WTC11 (cell line): ENCODE measurements at regions not wholly inside any gene's neighbourhood (a gene's known extent, or its start where the extent isn't known, plus 50 kb on each side); places are given as distances from the start of the nearest gene placed in this dataset.

Experiments
- ATAC-seq: fragments of 200-7000 bp; cut with Tn5 transposase; 2 replicates; pipeline ENCODE4 v1.10.0; 2021; ENCODE audit warnings: mild to moderate bottlenecking, moderate library complexity
- CTCF ChIA-PET: fragments of 300-600 bp; sonication (Branson Sonifier 250); formaldehyde crosslinking; loops from one replicate; lab custom pipeline; 2021; ENCODE audit warnings: antibody characterized with exemption; lab: Charles Lee
- POLR2A ChIA-PET: fragments of 350-600 bp; sonication (Branson Sonifier 250); formaldehyde crosslinking; loops from one replicate; lab custom pipeline; 2021; ENCODE audit warnings: antibody characterized with exemption; lab: Charles Lee
- DNase-seq: peaks from one replicate; pipeline ENCODE4 v3.0.0; 2021; ENCODE audit warnings: low spot score
- H3K27ac Mint-ChIP-seq: 2 replicates; pipeline ENCODE4 v1.8.0; 2021; ENCODE audit warnings: mixed read lengths
- H3K27me3 Mint-ChIP-seq: 2 replicates; pipeline ENCODE4 v1.8.0; 2021; ENCODE audit warnings: low read depth, mild to moderate bottlenecking, moderate library complexity, mixed read lengths
- H3K36me3 Mint-ChIP-seq: 2 replicates; pipeline ENCODE4 v1.8.0; 2021; ENCODE audit warnings: mixed read lengths
- H3K4me1 Mint-ChIP-seq: 2 replicates; pipeline ENCODE4 v1.8.0; 2022; ENCODE audit warnings: mixed read lengths
- H3K4me3 Mint-ChIP-seq: 2 replicates; pipeline ENCODE4 v1.8.0; 2021; ENCODE audit warnings: mild to moderate bottlenecking, moderate library complexity, mixed read lengths
- H3K9me3 Mint-ChIP-seq: 2 replicates; pipeline ENCODE4 v1.8.0; 2021; ENCODE audit warnings: mixed read lengths
- CBFB ChIP-seq: sonication (generic); formaldehyde crosslinking; IDR thresholded peaks from 2 replicates; pipeline ENCODE4 v1.8.1; 2022; ENCODE audit warnings: mild to moderate bottlenecking, low read depth, missing genetic modification reagents
- FOXK1 ChIP-seq: sonication (generic); formaldehyde crosslinking; IDR thresholded peaks from 2 replicates; pipeline ENCODE4 v1.8.0; 2022; ENCODE audit warnings: mild to moderate bottlenecking, moderate library complexity, missing genetic modification reagents
- FOXP1 ChIP-seq: sonication (generic); formaldehyde crosslinking; IDR thresholded peaks from 2 replicates; pipeline ENCODE4 v1.8.0; 2022; ENCODE audit warnings: missing genetic modification reagents, mild to moderate bottlenecking, moderate library complexity, borderline replicate concordance
- GABPB1 ChIP-seq: sonication (generic); formaldehyde crosslinking; IDR thresholded peaks from 2 replicates; pipeline ENCODE4 v1.8.1; 2023; ENCODE audit warnings: mild to moderate bottlenecking, missing genetic modification reagents
- HMGA2 ChIP-seq: fragments of 250-450 bp; sonication (Bioruptor Pico); IDR thresholded peaks from 2 replicates; pipeline ENCODE4 v1.4.0; 2021; ENCODE audit warnings: mild to moderate bottlenecking, moderate library complexity
- IRF2 ChIP-seq: sonication (generic); formaldehyde crosslinking; IDR thresholded peaks from 2 replicates; pipeline ENCODE4 v1.8.0; 2022; ENCODE audit warnings: low read depth, missing genetic modification reagents, borderline replicate concordance
- JAZF1 ChIP-seq: fragments of 250-450 bp; sonication (Bioruptor Pico); IDR thresholded peaks from 2 replicates; pipeline ENCODE4 v1.9.0; 2021; ENCODE audit warnings: moderate library complexity, mild to moderate bottlenecking, inconsistent platforms
- KAT7 ChIP-seq: sonication (generic); formaldehyde crosslinking; IDR thresholded peaks from 2 replicates; pipeline ENCODE4 v1.8.1; 2023; ENCODE audit warnings: missing genetic modification reagents, mild to moderate bottlenecking, borderline replicate concordance
- NFYB ChIP-seq: sonication (generic); formaldehyde crosslinking; conservative IDR thresholded peaks from 2 replicates; pipeline ENCODE4 v1.8.0; 2022; ENCODE audit warnings: low read depth, missing genetic modification reagents
- RORB ChIP-seq: fragments of 250-450 bp; sonication (Bioruptor Pico); IDR thresholded peaks from 2 replicates; pipeline ENCODE4 v1.9.0; 2021; ENCODE audit warnings: mild to moderate bottlenecking
- SOX15 ChIP-seq: fragments of 250-450 bp; sonication (Bioruptor Pico); IDR thresholded peaks from 2 replicates; pipeline ENCODE4 v1.9.0; 2021; ENCODE audit warnings: mild to moderate bottlenecking
- ZNF232 ChIP-seq: sonication (generic); formaldehyde crosslinking; IDR thresholded peaks from 2 replicates; pipeline ENCODE4 v1.8.0; 2022; ENCODE audit warnings: mild to moderate bottlenecking, missing genetic modification reagents
- ZNF263 ChIP-seq: sonication (generic); formaldehyde crosslinking; IDR thresholded peaks from 2 replicates; pipeline ENCODE4 v1.8.1; 2022; ENCODE audit warnings: low read depth, mild to moderate bottlenecking, moderate library complexity, missing genetic modification reagents
- TF ChIP-seq, protein P1 (sequence below): fragments of 200-600 bp; IDR thresholded peaks from 2 replicates; pipeline ENCODE4 v1.8.0; 2022; ENCODE audit warnings: antibody characterized with exemption
- TF ChIP-seq, protein P2 (sequence below): fragments of 250-450 bp; sonication (Bioruptor Pico); IDR thresholded peaks from 2 replicates; pipeline ENCODE4 v2.1.2; 2022; ENCODE audit warnings: mild to moderate bottlenecking, moderate library complexity
- TF ChIP-seq, protein P3 (sequence below): sonication (generic); formaldehyde crosslinking; IDR thresholded peaks from 2 replicates; pipeline ENCODE4 v1.8.1; 2022; ENCODE audit warnings: low read depth, missing genetic modification reagents, borderline replicate concordance
- TF ChIP-seq, protein P4 (sequence below): sonication (generic); formaldehyde crosslinking; IDR thresholded peaks from 2 replicates; pipeline ENCODE4 v1.8.0; 2023; ENCODE audit warnings: mild to moderate bottlenecking, missing genetic modification reagents
- TF ChIP-seq, protein P5 (sequence below): fragments of 250-450 bp; sonication (Bioruptor Pico); IDR thresholded peaks from 2 replicates; pipeline ENCODE4 v1.9.0; 2021; ENCODE audit warnings: mild to moderate bottlenecking, borderline replicate concordance
- TF ChIP-seq, protein P6 (sequence below): fragments of 250-450 bp; sonication (Bioruptor Pico); IDR thresholded peaks from 2 replicates; pipeline ENCODE4 v1.9.0; 2021; ENCODE audit warnings: moderate library complexity, mild to moderate bottlenecking, inconsistent platforms, borderline replicate concordance
- TF ChIP-seq, protein P7 (sequence below): sonication (generic); formaldehyde crosslinking; IDR thresholded peaks from 2 replicates; pipeline ENCODE4 v1.8.1; 2022; ENCODE audit warnings: mild to moderate bottlenecking, moderate library complexity, missing genetic modification reagents

DNA sequence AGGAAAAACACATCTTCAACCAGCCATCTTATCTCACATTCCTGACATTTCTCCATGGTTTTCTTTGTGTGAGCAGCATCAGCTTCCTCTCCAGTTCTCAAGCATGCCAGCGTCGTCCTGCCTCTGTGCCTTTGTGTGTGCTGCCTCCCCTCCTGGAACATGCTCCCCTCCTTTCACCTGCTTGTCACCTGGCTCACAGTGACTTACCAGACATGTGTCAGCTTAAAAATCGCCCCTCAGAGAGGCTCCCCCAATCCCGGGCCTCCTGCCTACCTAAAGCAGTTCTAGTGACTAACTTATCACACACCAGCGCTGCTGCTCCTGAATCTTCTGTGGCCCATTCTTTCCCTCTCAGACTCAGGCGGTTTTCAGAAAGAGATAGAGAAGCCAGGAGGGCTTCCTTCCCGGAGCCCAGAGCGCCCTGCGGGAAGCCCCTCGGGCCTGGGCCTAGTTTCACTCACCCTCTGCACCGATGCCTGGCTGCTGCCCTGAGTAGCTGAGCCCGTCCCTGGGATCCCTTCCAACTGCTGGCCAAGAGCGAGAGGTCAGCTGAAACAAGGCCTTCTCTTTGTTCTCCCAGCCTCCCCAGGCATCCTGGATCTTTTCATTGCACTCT lies 51.1 kb upstream of the MVB12B start:
- CTCF ChIA-PET = interaction anchor here (1.1 to 1.6 kb wide), 2 partner anchors 123 kb away, joined by 3 to 5 read pairs; no protein-coding TSS in a partner anchor
- POLR2A ChIA-PET = no interaction called here
- peaks cover 21% of the 10 kb centered on the region for H3K9me3 Mint-ChIP-seq
- TF ChIP-seq JAZF1 = no peak
- TF ChIP-seq, protein P1, sequence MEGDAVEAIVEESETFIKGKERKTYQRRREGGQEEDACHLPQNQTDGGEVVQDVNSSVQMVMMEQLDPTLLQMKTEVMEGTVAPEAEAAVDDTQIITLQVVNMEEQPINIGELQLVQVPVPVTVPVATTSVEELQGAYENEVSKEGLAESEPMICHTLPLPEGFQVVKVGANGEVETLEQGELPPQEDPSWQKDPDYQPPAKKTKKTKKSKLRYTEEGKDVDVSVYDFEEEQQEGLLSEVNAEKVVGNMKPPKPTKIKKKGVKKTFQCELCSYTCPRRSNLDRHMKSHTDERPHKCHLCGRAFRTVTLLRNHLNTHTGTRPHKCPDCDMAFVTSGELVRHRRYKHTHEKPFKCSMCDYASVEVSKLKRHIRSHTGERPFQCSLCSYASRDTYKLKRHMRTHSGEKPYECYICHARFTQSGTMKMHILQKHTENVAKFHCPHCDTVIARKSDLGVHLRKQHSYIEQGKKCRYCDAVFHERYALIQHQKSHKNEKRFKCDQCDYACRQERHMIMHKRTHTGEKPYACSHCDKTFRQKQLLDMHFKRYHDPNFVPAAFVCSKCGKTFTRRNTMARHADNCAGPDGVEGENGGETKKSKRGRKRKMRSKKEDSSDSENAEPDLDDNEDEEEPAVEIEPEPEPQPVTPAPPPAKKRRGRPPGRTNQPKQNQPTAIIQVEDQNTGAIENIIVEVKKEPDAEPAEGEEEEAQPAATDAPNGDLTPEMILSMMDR = no peak
- no peak for TF ChIP-seq ZNF263 (CRISPR knock-in tag)
- TF ChIP-seq, protein P2, sequence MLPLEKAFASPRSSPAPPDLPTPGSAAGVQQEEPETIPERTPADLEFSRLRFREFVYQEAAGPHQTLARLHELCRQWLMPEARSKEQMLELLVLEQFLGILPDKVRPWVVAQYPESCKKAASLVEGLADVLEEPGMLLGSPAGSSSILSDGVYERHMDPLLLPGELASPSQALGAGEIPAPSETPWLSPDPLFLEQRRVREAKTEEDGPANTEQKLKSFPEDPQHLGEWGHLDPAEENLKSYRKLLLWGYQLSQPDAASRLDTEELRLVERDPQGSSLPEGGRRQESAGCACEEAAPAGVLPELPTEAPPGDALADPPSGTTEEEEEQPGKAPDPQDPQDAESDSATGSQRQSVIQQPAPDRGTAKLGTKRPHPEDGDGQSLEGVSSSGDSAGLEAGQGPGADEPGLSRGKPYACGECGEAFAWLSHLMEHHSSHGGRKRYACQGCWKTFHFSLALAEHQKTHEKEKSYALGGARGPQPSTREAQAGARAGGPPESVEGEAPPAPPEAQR (CRISPR knock-in tag) = no peak
- TF ChIP-seq KAT7 = no peak
- no peak for TF ChIP-seq CBFB (CRISPR knock-in tag)
- no peak for TF ChIP-seq NFYB (CRISPR knock-in tag)
- TF ChIP-seq, protein P3, sequence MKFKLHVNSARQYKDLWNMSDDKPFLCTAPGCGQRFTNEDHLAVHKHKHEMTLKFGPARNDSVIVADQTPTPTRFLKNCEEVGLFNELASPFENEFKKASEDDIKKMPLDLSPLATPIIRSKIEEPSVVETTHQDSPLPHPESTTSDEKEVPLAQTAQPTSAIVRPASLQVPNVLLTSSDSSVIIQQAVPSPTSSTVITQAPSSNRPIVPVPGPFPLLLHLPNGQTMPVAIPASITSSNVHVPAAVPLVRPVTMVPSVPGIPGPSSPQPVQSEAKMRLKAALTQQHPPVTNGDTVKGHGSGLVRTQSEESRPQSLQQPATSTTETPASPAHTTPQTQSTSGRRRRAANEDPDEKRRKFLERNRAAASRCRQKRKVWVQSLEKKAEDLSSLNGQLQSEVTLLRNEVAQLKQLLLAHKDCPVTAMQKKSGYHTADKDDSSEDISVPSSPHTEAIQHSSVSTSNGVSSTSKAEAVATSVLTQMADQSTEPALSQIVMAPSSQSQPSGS (CRISPR knock-in tag) = no peak
- TF ChIP-seq, protein P4, sequence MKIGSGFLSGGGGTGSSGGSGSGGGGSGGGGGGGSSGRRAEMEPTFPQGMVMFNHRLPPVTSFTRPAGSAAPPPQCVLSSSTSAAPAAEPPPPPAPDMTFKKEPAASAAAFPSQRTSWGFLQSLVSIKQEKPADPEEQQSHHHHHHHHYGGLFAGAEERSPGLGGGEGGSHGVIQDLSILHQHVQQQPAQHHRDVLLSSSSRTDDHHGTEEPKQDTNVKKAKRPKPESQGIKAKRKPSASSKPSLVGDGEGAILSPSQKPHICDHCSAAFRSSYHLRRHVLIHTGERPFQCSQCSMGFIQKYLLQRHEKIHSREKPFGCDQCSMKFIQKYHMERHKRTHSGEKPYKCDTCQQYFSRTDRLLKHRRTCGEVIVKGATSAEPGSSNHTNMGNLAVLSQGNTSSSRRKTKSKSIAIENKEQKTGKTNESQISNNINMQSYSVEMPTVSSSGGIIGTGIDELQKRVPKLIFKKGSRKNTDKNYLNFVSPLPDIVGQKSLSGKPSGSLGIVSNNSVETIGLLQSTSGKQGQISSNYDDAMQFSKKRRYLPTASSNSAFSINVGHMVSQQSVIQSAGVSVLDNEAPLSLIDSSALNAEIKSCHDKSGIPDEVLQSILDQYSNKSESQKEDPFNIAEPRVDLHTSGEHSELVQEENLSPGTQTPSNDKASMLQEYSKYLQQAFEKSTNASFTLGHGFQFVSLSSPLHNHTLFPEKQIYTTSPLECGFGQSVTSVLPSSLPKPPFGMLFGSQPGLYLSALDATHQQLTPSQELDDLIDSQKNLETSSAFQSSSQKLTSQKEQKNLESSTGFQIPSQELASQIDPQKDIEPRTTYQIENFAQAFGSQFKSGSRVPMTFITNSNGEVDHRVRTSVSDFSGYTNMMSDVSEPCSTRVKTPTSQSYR (CRISPR knock-in tag) = no peak
- TF ChIP-seq, protein P5, sequence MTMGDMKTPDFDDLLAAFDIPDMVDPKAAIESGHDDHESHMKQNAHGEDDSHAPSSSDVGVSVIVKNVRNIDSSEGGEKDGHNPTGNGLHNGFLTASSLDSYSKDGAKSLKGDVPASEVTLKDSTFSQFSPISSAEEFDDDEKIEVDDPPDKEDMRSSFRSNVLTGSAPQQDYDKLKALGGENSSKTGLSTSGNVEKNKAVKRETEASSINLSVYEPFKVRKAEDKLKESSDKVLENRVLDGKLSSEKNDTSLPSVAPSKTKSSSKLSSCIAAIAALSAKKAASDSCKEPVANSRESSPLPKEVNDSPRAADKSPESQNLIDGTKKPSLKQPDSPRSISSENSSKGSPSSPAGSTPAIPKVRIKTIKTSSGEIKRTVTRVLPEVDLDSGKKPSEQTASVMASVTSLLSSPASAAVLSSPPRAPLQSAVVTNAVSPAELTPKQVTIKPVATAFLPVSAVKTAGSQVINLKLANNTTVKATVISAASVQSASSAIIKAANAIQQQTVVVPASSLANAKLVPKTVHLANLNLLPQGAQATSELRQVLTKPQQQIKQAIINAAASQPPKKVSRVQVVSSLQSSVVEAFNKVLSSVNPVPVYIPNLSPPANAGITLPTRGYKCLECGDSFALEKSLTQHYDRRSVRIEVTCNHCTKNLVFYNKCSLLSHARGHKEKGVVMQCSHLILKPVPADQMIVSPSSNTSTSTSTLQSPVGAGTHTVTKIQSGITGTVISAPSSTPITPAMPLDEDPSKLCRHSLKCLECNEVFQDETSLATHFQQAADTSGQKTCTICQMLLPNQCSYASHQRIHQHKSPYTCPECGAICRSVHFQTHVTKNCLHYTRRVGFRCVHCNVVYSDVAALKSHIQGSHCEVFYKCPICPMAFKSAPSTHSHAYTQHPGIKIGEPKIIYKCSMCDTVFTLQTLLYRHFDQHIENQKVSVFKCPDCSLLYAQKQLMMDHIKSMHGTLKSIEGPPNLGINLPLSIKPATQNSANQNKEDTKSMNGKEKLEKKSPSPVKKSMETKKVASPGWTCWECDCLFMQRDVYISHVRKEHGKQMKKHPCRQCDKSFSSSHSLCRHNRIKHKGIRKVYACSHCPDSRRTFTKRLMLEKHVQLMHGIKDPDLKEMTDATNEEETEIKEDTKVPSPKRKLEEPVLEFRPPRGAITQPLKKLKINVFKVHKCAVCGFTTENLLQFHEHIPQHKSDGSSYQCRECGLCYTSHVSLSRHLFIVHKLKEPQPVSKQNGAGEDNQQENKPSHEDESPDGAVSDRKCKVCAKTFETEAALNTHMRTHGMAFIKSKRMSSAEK (CRISPR knock-in tag) = no peak
- no peak for TF ChIP-seq FOXP1 (CRISPR knock-in tag)
- no peak for TF ChIP-seq GABPB1 (CRISPR knock-in tag)
- TF ChIP-seq, protein P6, sequence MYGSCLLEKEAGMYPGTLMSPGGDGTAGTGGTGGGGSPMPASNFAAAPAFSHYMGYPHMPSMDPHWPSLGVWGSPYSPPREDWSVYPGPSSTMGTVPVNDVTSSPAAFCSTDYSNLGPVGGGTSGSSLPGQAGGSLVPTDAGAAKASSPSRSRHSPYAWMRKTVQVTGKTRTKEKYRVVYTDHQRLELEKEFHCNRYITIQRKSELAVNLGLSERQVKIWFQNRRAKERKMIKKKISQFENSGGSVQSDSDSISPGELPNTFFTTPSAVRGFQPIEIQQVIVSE = no peak
- TF ChIP-seq SOX15 (CRISPR knock-in tag) = no peak
- TF ChIP-seq FOXK1 = no peak
- TF ChIP-seq HMGA2 (CRISPR knock-in tag) = no peak
- no peak for TF ChIP-seq IRF2 (CRISPR knock-in tag)
- TF ChIP-seq RORB = no peak
- TF ChIP-seq ZNF232 = no peak
- TF ChIP-seq, protein P7, sequence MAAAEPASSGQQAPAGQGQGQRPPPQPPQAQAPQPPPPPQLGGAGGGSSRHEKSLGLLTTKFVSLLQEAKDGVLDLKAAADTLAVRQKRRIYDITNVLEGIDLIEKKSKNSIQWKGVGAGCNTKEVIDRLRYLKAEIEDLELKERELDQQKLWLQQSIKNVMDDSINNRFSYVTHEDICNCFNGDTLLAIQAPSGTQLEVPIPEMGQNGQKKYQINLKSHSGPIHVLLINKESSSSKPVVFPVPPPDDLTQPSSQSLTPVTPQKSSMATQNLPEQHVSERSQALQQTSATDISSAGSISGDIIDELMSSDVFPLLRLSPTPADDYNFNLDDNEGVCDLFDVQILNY (CRISPR knock-in tag) = no peak
- H3K27me3 Mint-ChIP-seq = peaks cover 3% of the 10 kb centered on the region; the same call in 1 of the 2 replicates
- ATAC-seq = peak; percentile 84
- no peak for DNase-seq
- no peak overlapping the region for H3K4me3 Mint-ChIP-seq
- H3K4me1 Mint-ChIP-seq = peaks cover 10% of the 10 kb centered on the region
- H3K27ac Mint-ChIP-seq = no peak overlapping the region
- H3K36me3 Mint-ChIP-seq = 0 out of 2 replicates have a peak, but pooled peaks cover 2% of the 10 kb centered on the region
